Dendritic cell treated with granulocyte-macrophage colony-stimulating factor and Interleukin-4, amounts not matched to agents 40 ng/mL and 50 ng/mL, for 4 days (primary cell): ENCODE measurements at regions not wholly inside any gene's neighbourhood (a gene's known extent, or its start where the extent isn't known, plus 50 kb on each side); places are given as distances from the start of the nearest gene placed in this dataset.

ENCODE experiments used
- H3K27ac Mint-ChIP-seq: one replicate; pipeline ENCODE4 v1.8.0; 2022; ENCODE audit warnings: mild to moderate bottlenecking, mixed read lengths
- H3K27me3 Mint-ChIP-seq: one replicate; pipeline ENCODE4 v1.8.0; 2022; ENCODE audit warnings: mild to moderate bottlenecking, mixed read lengths
- H3K36me3 Mint-ChIP-seq: one replicate; pipeline ENCODE4 v1.8.0; 2022; ENCODE audit warnings: low read depth, mixed read lengths
- H3K4me1 Mint-ChIP-seq: one replicate; pipeline ENCODE4 v1.8.0; 2022; ENCODE audit warnings: low read depth, mixed read lengths
- H3K4me3 Mint-ChIP-seq: one replicate; pipeline ENCODE4 v1.8.0; 2022; ENCODE audit warnings: mild to moderate bottlenecking, moderate library complexity, mixed read lengths
- H3K9me3 Mint-ChIP-seq: one replicate; pipeline ENCODE4 v1.8.0; 2022; ENCODE audit warnings: mixed read lengths
- intact Hi-C: fragments of 100-400 bp; cut with micrococcal nuclease; formaldehyde crosslinking; loops from one replicate; pipeline ENCODE4 v1.15.0; 2022

DNA sequence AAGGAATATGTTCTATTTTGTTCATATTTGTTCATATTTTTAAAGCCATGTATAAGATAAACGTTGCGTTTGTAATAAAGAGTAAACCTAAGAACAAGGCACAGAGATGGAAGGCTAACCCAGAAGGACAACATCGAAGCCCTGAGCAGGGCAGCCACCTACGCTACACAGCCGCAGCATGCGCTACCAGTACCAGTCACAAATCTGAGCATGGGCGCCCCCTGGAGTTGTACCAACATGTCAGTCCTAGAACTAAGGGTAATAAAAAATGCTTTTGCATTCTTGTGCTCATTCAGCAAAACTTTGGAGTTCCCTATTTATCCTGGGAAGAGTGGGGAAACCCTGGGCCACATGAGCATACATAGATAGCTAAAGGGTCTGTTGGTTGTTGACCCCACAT, 70.6 kb downstream of the PLEKHG1 start:
- Mint-ChIP-seq H3K4me3 (no peak overlapping the region), H3K9me3 (no peaks in the 10 kb centered on the region), H3K36me3 (no peaks in the 10 kb centered on the region), H3K27me3 (peaks cover 1% of the 10 kb centered on the region), H3K27ac (no peak overlapping the region), H3K4me1 (no peaks in the 10 kb centered on the region)
- intact Hi-C loops = no loop called here

- Mint-ChIP-seq H3K4me1 (no peaks in the 10 kb centered on the region), H3K27ac (no peak overlapping the region), H3K36me3 (no peaks in the 10 kb centered on the region), H3K9me3 (no peaks in the 10 kb centered on the region), H3K27me3 (peaks cover 5% of the 10 kb centered on the region), H3K4me3 (no peak overlapping the region)
- intact Hi-C loops = no loop called here
These were observed 73.1 kb downstream of the PLEKHG1 start for GRCh38 chr6:150672800-150673199.

DNA sequence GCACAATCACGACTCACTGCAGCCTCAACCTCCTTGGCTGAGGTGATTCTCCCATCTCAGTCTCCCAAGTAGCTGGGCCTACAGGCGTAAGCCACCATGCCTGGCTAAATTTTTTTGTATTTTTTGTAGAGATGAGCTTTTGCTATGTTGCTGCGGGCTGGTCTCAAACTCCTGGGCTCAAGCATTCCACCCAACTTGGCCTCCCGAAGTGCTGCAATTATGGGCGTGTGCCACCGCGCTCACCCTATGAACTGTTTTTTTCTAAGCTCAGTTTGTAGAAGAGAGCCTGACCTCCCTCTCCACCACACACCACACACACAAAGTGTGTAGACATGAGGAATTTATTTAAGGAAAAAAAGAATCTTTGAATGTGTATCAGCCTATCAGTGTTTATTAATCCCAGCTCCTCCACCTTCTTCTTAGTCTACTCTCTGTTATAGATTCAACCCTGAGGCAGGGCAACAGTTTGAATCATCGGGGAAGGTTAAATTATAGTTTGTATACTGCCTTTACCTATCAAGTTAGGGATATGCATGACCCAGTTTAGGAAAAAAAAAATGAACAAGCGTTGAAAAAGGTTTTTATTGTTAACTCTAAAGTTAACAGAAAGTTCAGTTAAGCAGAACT, 74.1 kb downstream of the PLEKHG1 start:
- Mint-ChIP-seq H3K9me3 (no peaks in the 10 kb centered on the region), H3K27ac (no peak overlapping the region), H3K4me3 (no peak overlapping the region), H3K27me3 (peaks cover 5% of the 10 kb centered on the region), H3K4me1 (no peaks in the 10 kb centered on the region), H3K36me3 (no peaks in the 10 kb centered on the region)
- intact Hi-C loops = no loop called here

GRCh38 chr6:150676344-150676743, 76.7 kb downstream of the PLEKHG1 start:
- no peak overlapping the region for H3K27ac Mint-ChIP-seq
- H3K36me3 Mint-ChIP-seq = no peaks in the 10 kb centered on the region
- H3K4me3 Mint-ChIP-seq = no peak overlapping the region
- peaks cover 7% of the 10 kb centered on the region for H3K27me3 Mint-ChIP-seq
- intact Hi-C loops = no loop called here
- no peaks in the 10 kb centered on the region for H3K9me3 Mint-ChIP-seq
- H3K4me1 Mint-ChIP-seq = no peaks in the 10 kb centered on the region

GRCh38 chr6:150676772-150677171, 77.1 kb downstream of the PLEKHG1 start:
- no peak overlapping the region for H3K27ac Mint-ChIP-seq
- H3K4me1 Mint-ChIP-seq = no peaks in the 10 kb centered on the region
- H3K27me3 Mint-ChIP-seq = peaks cover 7% of the 10 kb centered on the region
- no peaks in the 10 kb centered on the region for H3K9me3 Mint-ChIP-seq
- intact Hi-C loops = no loop called here
- no peak overlapping the region for H3K4me3 Mint-ChIP-seq
- H3K36me3 Mint-ChIP-seq = no peaks in the 10 kb centered on the region

- no peaks in the 10 kb centered on the region for H3K9me3 Mint-ChIP-seq
- no peak overlapping the region for H3K27ac Mint-ChIP-seq
- H3K4me1 Mint-ChIP-seq = peaks cover 16% of the 10 kb centered on the region
- intact Hi-C loops = loop anchor here (10.0 kb wide), 1 partner anchor 134 kb away; no protein-coding TSS in a partner anchor
- no peak overlapping the region for H3K4me3 Mint-ChIP-seq
- no peaks in the 10 kb centered on the region for H3K36me3 Mint-ChIP-seq
- H3K27me3 Mint-ChIP-seq = peaks cover 14% of the 10 kb centered on the region
These were observed 80.8 kb downstream of the PLEKHG1 start for GRCh38 chr6:150680510-150680909.

GRCh38 chr6:150681578-150682395, 82.1 kb downstream of the PLEKHG1 start:
- Mint-ChIP-seq H3K4me3 (no peak overlapping the region), H3K4me1 (peaks cover 16% of the 10 kb centered on the region), H3K36me3 (no peaks in the 10 kb centered on the region), H3K27ac (no peak overlapping the region), H3K27me3 (peaks cover 13% of the 10 kb centered on the region), H3K9me3 (no peaks in the 10 kb centered on the region)
- intact Hi-C loops = loop anchor here (10.0 kb wide), 1 partner anchor 133 kb away; no protein-coding TSS in a partner anchor

- intact Hi-C loops = loop anchor here (10.0 kb wide), 1 partner anchor 131 kb away; no protein-coding TSS in a partner anchor
- Mint-ChIP-seq H3K27ac (no peak overlapping the region), H3K27me3 (peaks cover 11% of the 10 kb centered on the region), H3K4me1 (peaks cover 16% of the 10 kb centered on the region), H3K4me3 (no peak overlapping the region), H3K9me3 (no peaks in the 10 kb centered on the region), H3K36me3 (no peaks in the 10 kb centered on the region)
These were observed 83.6 kb downstream of the PLEKHG1 start for GRCh38 chr6:150683320-150683719.

GRCh38 chr6:150684161-150684560, 84.5 kb downstream of the PLEKHG1 start:
- peaks cover 13% of the 10 kb centered on the region for H3K27me3 Mint-ChIP-seq
- no peaks in the 10 kb centered on the region for H3K36me3 Mint-ChIP-seq
- H3K27ac Mint-ChIP-seq = no peak overlapping the region
- H3K9me3 Mint-ChIP-seq = no peaks in the 10 kb centered on the region
- intact Hi-C loops = loop anchor here (10.0 kb wide), 1 partner anchor 131 kb away; no protein-coding TSS in a partner anchor
- H3K4me3 Mint-ChIP-seq = no peak overlapping the region
- H3K4me1 Mint-ChIP-seq = peaks cover 16% of the 10 kb centered on the region

- peaks cover 16% of the 10 kb centered on the region for H3K4me1 Mint-ChIP-seq
These were observed 85.2 kb downstream of the PLEKHG1 start for GRCh38 chr6:150684714-150685459.

GRCh38 chr6:150685860-150686259, 86.2 kb downstream of the PLEKHG1 start:
- intact Hi-C loops = loop anchor here (5.0 to 10.0 kb wide), 2 partner anchors 56 to 129 kb away; no protein-coding TSS in a partner anchor
- H3K9me3 Mint-ChIP-seq = no peaks in the 10 kb centered on the region
- H3K4me1 Mint-ChIP-seq = peaks cover 16% of the 10 kb centered on the region
- no peak overlapping the region for H3K4me3 Mint-ChIP-seq
- H3K27ac Mint-ChIP-seq = no peak overlapping the region
- H3K36me3 Mint-ChIP-seq = no peaks in the 10 kb centered on the region
- peaks cover 13% of the 10 kb centered on the region for H3K27me3 Mint-ChIP-seq

More at GRCh38 chr6:150684714-150685459, 85.2 kb downstream of the PLEKHG1 start:
- Mint-ChIP-seq H3K27ac (no peak overlapping the region), H3K27me3 (peaks cover 13% of the 10 kb centered on the region), H3K4me3 (no peak overlapping the region), H3K36me3 (no peaks in the 10 kb centered on the region), H3K9me3 (no peaks in the 10 kb centered on the region)
- intact Hi-C loops = loop anchor here (5.0 to 10.0 kb wide), 2 partner anchors 57 to 130 kb away; no protein-coding TSS in a partner anchor

DNA sequence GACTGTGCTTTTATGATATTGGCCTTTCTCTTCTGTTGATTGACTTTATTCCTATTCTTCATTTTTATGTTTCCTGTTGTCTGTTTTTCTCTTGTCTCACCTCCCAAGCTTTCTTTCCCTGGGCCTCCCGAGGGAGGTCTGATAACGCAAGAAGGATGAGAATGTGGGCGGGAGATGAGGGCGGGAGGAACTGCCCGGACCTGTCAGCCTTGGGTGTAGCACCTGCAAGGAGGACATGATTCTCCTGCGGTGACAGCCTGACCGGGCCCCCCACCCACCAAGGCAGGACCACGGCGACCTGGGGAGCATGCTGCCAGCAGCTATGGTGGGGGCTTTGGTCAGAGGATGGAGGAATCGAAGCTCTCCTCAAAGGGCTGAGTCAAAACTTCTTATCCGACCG, 86.9 kb downstream of the PLEKHG1 start:
- Mint-ChIP-seq H3K27me3 (peaks cover 13% of the 10 kb centered on the region), H3K27ac (no peak overlapping the region), H3K9me3 (no peaks in the 10 kb centered on the region), H3K36me3 (no peaks in the 10 kb centered on the region), H3K4me3 (no peak overlapping the region), H3K4me1 (peaks cover 16% of the 10 kb centered on the region)
- intact Hi-C loops = loop anchor here (5.0 to 10.0 kb wide), 2 partner anchors 56 to 128 kb away; no protein-coding TSS in a partner anchor

- Mint-ChIP-seq H3K4me1 (peaks cover 16% of the 10 kb centered on the region), H3K27ac (no peak overlapping the region)
- intact Hi-C loops = loop anchor here (5.0 to 10.0 kb wide), 2 partner anchors 55 to 127 kb away; no protein-coding TSS in a partner anchor
These were observed 87.8 kb downstream of the PLEKHG1 start for GRCh38 chr6:150687508-150687907.

More at GRCh38 chr6:150687508-150687907, 87.8 kb downstream of the PLEKHG1 start:
- H3K27me3 Mint-ChIP-seq = peaks cover 13% of the 10 kb centered on the region
- H3K36me3 Mint-ChIP-seq = no peaks in the 10 kb centered on the region
- H3K9me3 Mint-ChIP-seq = no peaks in the 10 kb centered on the region
- H3K4me3 Mint-ChIP-seq = no peak overlapping the region
